ENCODE measurements at regions not wholly inside any gene's neighbourhood (a gene's known extent, or its start where the extent isn't known, plus 50 kb on each side); places are given as distances from the start of the nearest gene placed in this dataset.

DNA sequence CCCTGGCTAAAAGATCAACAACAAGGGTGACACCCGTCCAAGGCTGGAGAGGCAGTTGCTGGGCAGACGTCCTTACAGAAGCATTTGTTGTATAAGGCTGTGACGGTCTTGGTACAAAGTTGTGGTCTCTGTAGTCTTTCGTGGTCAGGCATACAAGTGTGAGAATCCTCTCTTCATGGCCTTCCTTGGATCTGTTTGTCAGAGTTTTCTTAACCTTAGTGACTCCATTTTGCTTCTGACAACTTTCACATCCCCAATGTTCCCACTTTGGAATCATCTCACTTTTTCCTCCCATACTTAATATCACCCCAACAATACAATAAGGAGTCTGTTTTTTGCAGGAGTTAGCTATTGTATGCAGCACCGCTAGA, 72.7 kb upstream of the ZCCHC2 start:
- CTCF ChIA-PET, result interaction anchor here (0.6 to 0.7 kb wide), 2 partner anchors 35 to 891 kb away, joined by 3 to 6 read pairs; no protein-coding TSS in a partner anchor
- ATAC-seq (no peak), DNase-seq (no peak)
- Mint-ChIP-seq H3K27me3 (peaks cover 4 to 10% (median 5%) of the 10 kb centered on the region in 5 donors), H3K9me3 (peaks cover 0 to 3% (median 0%) of the 10 kb centered on the region in 11 donors), H3K27ac (no peak overlapping the region), H3K36me3 (peaks cover 0 to 5% (median 0%) of the 10 kb centered on the region in 5 donors), H3K4me1 (peaks cover 0 to 18% (median 0%) of the 10 kb centered on the region in 7 donors), H3K4me3 (no peak overlapping the region)
- no peaks in the 10 kb centered on the region for H3K27me3 ChIP-seq (ENCODE audit: control insufficient read depth in 2 of 2, insufficient read depth in 2 of 2, low read length in 2 of 2)
- H3K4me3 ChIP-seq (ENCODE audit: low read length), result no peak overlapping the region
- no peak overlapping the region for H3K27ac ChIP-seq (ENCODE audit: low read depth, low read length)
- H3K4me1 ChIP-seq (ENCODE audit: control insufficient read depth in 2 of 2, insufficient read depth in 2 of 2, low read length in 2 of 2), result no peaks in the 10 kb centered on the region
- POLR2A ChIA-PET, result no interaction called here
- intact Hi-C loops (cut with micrococcal nuclease), result no loop called here
- H3K9me3 ChIP-seq (ENCODE audit: control insufficient read depth in 2 of 3, low read length in 3 of 3), result no peaks in the 10 kb centered on the region
- H3K36me3 ChIP-seq (ENCODE audit: control insufficient read depth in 2 of 3, insufficient read depth in 3 of 3, low read length in 3 of 3), result no peaks in the 10 kb centered on the region

DNA sequence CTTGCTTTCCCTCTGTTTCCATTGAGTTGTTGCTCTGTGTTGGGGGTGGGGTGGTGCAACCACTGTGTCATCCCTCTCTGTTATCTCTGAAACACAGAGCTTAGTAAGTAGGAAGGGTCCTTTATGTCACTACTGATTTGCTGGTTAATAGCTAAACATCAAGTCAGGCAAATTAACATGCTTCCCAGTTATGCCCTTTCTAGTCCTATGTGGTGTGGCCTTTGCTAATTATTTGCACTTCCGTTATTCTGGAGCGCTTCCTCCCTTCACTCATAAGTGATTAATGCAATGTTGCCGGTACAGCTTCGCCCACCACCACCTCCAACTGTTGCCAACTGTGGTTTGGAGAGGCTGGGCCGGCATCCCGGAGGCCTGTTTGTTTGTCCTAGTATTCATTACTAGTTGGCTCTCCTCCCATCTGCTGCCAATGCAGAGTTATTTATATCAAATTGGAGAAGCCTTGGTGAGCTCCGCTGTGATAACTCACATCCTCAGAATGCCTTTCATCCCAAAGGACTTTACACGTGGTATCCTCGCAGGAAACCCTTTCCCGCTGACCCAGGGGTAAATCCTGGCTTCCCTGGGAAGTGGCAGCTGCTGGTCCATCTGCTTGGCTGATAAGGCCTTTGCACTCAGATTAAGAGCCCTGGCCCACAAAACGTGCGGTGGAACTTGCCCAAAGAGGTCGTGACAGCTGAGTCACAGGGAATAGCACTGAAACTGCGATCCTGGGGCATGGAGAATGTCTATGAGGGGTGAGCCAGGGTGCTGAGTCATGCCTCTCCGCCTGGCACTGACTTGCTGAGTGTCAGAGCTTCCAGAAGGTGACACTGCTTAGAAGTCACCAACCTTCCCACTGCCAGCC, 72.0 kb upstream of the ZCCHC2 start:
- no peak overlapping the region for H3K27ac Mint-ChIP-seq
- H3K4me1 Mint-ChIP-seq, result peaks cover 0 to 15% (median 0%) of the 10 kb centered on the region in 7 donors
- DNase-seq, result no peak
- peaks cover 4 to 10% (median 6%) of the 10 kb centered on the region in 5 donors for H3K27me3 Mint-ChIP-seq
- H3K27me3 ChIP-seq (ENCODE audit: control insufficient read depth in 2 of 2, insufficient read depth in 2 of 2, low read length in 2 of 2), result no peaks in the 10 kb centered on the region
- no peak overlapping the region for H3K4me3 Mint-ChIP-seq
- no peak overlapping the region for H3K27ac ChIP-seq (ENCODE audit: low read depth, low read length)
- H3K36me3 ChIP-seq (ENCODE audit: control insufficient read depth in 2 of 3, insufficient read depth in 3 of 3, low read length in 3 of 3), result no peaks in the 10 kb centered on the region
- no peaks in the 10 kb centered on the region for H3K4me1 ChIP-seq (ENCODE audit: control insufficient read depth in 2 of 2, insufficient read depth in 2 of 2, low read length in 2 of 2)
- peaks cover 0 to 5% (median 0%) of the 10 kb centered on the region in 5 donors for H3K36me3 Mint-ChIP-seq
- peak; percentile 75 for ATAC-seq
- ChIA-PET CTCF (interaction anchor here (0.6 to 0.7 kb wide), 2 partner anchors 36 to 890 kb away, joined by 3 to 6 read pairs; no protein-coding TSS in a partner anchor), POLR2A (no interaction called here)
- no peaks in the 10 kb centered on the region for H3K9me3 ChIP-seq (ENCODE audit: control insufficient read depth in 2 of 3, low read length in 3 of 3)
- intact Hi-C loops (cut with micrococcal nuclease), result no loop called here
- H3K4me3 ChIP-seq (ENCODE audit: low read length), result no peak overlapping the region
- peaks cover 0 to 3% (median 0%) of the 10 kb centered on the region in 11 donors for H3K9me3 Mint-ChIP-seq

DNA sequence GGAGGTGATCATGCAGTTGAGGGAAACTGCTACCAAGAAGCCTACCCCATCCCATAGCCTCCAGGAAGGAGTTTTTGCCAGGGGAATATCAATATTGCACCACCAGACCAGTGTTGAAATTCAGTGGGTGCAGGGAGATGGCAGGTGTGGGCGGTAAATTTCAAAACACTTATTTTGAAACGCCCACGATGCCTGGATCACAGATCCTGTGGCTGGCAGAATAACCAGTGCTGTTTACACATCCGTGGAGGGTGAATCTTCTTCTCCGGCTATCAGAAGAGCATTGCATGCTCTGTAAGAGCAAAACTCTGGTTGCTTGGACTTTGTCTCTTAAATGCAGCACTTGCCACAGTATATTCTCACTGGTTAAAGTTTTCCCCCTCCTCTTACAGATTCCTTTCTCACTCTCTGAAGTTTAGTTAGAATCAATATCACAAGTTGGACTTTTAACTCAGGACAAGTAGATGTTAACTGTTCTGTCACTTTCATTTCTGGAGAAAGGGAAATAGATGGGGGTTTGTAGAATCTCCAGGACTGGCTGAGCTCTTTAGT, 70.5 kb upstream of the ZCCHC2 start:
- ChIA-PET POLR2A (interaction anchor here (0.5 kb wide), 1 partner anchor 136 kb away, joined by 3 read pairs; no protein-coding TSS in a partner anchor), CTCF (interaction anchor here (0.6 kb wide), 1 partner anchor 222 kb away, joined by 4 read pairs; no protein-coding TSS in a partner anchor)
- intact Hi-C loops (cut with micrococcal nuclease), result no loop called here
- DNase-seq (peak in 1 of 9 donors; percentile 38), ATAC-seq (no peak)
- H3K27ac ChIP-seq (ENCODE audit: low read depth, low read length), result no peak overlapping the region
- H3K4me3 Mint-ChIP-seq, result peak overlapping the region in 2 of 10 donors; percentile 31 to 68
- no peaks in the 10 kb centered on the region for H3K36me3 ChIP-seq (ENCODE audit: control insufficient read depth in 2 of 3, insufficient read depth in 3 of 3, low read length in 3 of 3)
- peaks cover 0 to 5% (median 0%) of the 10 kb centered on the region in 5 donors for H3K36me3 Mint-ChIP-seq
- H3K4me3 ChIP-seq (ENCODE audit: low read length), result no peak overlapping the region
- H3K9me3 Mint-ChIP-seq, result peaks cover 0 to 3% (median 0%) of the 10 kb centered on the region in 11 donors
- peaks cover 0 to 15% (median 0%) of the 10 kb centered on the region in 7 donors for H3K4me1 Mint-ChIP-seq
- H3K27me3 ChIP-seq (ENCODE audit: control insufficient read depth in 2 of 2, insufficient read depth in 2 of 2, low read length in 2 of 2), result no peaks in the 10 kb centered on the region
- H3K27me3 Mint-ChIP-seq, result peaks cover 4 to 10% (median 6%) of the 10 kb centered on the region in 5 donors
- no peaks in the 10 kb centered on the region for H3K9me3 ChIP-seq (ENCODE audit: control insufficient read depth in 2 of 3, low read length in 3 of 3)
- H3K27ac Mint-ChIP-seq, result peak overlapping the region in 1 of 9 donors; percentile 23
- no peaks in the 10 kb centered on the region for H3K4me1 ChIP-seq (ENCODE audit: control insufficient read depth in 2 of 2, insufficient read depth in 2 of 2, low read length in 2 of 2)

DNA sequence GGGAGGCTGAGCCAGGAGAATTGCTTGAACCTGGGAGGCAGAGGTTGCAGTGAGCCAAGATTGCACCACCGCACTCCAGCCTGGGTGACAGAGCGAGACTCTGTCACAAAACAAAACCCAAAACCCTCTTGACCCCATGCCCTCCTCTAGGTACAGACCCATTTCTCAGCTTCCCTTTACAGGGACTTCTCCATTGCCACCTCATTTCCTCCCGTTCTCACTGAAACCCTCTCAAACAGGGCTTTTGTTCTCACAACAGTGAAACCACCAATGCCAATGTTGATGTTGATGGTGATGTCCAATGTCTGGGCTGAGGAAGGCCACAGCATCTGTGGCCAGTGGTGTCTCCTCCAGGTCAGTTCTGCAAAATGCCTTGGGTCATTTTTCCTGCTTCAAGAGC, 69.0 kb upstream of the ZCCHC2 start:
- Mint-ChIP-seq H3K4me3 (no peak overlapping the region), H3K4me1 (peaks cover 0 to 15% (median 0%) of the 10 kb centered on the region in 7 donors), H3K27me3 (peaks cover 4 to 10% (median 6%) of the 10 kb centered on the region in 5 donors), H3K36me3 (peaks cover 0 to 5% (median 0%) of the 10 kb centered on the region in 5 donors), H3K27ac (peak overlapping the region in 1 of 9 donors; percentile 82), H3K9me3 (peaks cover 0 to 3% (median 0%) of the 10 kb centered on the region in 11 donors)
- ChIA-PET POLR2A (no interaction called here), CTCF (no interaction called here)
- H3K27ac ChIP-seq (ENCODE audit: low read depth, low read length), result no peak overlapping the region
- no peaks in the 10 kb centered on the region for H3K36me3 ChIP-seq (ENCODE audit: control insufficient read depth in 2 of 3, insufficient read depth in 3 of 3, low read length in 3 of 3)
- peak; percentile 56 for ATAC-seq
- no peak overlapping the region for H3K4me3 ChIP-seq (ENCODE audit: low read length)
- intact Hi-C loops (cut with micrococcal nuclease), result no loop called here
- no peaks in the 10 kb centered on the region for H3K4me1 ChIP-seq (ENCODE audit: control insufficient read depth in 2 of 2, insufficient read depth in 2 of 2, low read length in 2 of 2)
- H3K27me3 ChIP-seq (ENCODE audit: control insufficient read depth in 2 of 2, insufficient read depth in 2 of 2, low read length in 2 of 2), result no peaks in the 10 kb centered on the region
- no peak for DNase-seq
- H3K9me3 ChIP-seq (ENCODE audit: control insufficient read depth in 2 of 3, low read length in 3 of 3), result no peaks in the 10 kb centered on the region

DNA sequence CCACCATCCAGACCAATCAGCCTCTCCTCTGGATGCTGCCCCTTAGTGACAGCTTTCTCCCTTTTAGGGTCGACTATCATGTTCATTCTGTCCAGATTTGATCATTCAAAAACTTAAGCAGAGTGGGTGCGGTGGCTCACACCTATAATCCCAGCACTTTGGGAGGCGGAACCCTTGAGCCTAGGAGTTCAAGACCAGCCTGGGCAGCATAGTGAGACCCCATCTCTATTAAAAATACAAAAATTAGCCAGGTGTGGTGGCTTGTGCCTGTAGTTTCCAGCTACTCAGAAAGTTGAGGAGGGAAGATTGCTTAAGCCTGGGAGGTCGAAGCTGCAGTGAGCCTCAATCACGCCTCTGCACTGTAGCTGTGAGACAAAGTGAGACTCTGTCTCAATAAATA, 68.3 kb upstream of the ZCCHC2 start:
- H3K4me3 ChIP-seq (ENCODE audit: low read length), result no peak overlapping the region
- no peak overlapping the region for H3K27ac ChIP-seq (ENCODE audit: low read depth, low read length)
- peaks cover 0 to 3% (median 0%) of the 10 kb centered on the region in 5 donors for H3K36me3 Mint-ChIP-seq
- no peaks in the 10 kb centered on the region for H3K4me1 ChIP-seq (ENCODE audit: control insufficient read depth in 2 of 2, insufficient read depth in 2 of 2, low read length in 2 of 2)
- peaks cover 0 to 3% (median 0%) of the 10 kb centered on the region in 11 donors for H3K9me3 Mint-ChIP-seq
- no peaks in the 10 kb centered on the region for H3K27me3 ChIP-seq (ENCODE audit: control insufficient read depth in 2 of 2, insufficient read depth in 2 of 2, low read length in 2 of 2)
- ChIA-PET CTCF (interaction anchor here (0.6 kb wide), 1 partner anchor 526 kb away, joined by 3 read pairs; no protein-coding TSS in a partner anchor), POLR2A (no interaction called here)
- DNase-seq (no peak), ATAC-seq (no peak)
- H3K36me3 ChIP-seq (ENCODE audit: control insufficient read depth in 2 of 3, insufficient read depth in 3 of 3, low read length in 3 of 3), result no peaks in the 10 kb centered on the region
- H3K27ac Mint-ChIP-seq, result no peak overlapping the region
- peaks cover 0 to 15% (median 0%) of the 10 kb centered on the region in 7 donors for H3K4me1 Mint-ChIP-seq
- no peaks in the 10 kb centered on the region for H3K9me3 ChIP-seq (ENCODE audit: control insufficient read depth in 2 of 3, low read length in 3 of 3)
- no peak overlapping the region for H3K4me3 Mint-ChIP-seq
- intact Hi-C loops (cut with micrococcal nuclease), result no loop called here
- H3K27me3 Mint-ChIP-seq, result peaks cover 4 to 10% (median 6%) of the 10 kb centered on the region in 5 donors

DNA sequence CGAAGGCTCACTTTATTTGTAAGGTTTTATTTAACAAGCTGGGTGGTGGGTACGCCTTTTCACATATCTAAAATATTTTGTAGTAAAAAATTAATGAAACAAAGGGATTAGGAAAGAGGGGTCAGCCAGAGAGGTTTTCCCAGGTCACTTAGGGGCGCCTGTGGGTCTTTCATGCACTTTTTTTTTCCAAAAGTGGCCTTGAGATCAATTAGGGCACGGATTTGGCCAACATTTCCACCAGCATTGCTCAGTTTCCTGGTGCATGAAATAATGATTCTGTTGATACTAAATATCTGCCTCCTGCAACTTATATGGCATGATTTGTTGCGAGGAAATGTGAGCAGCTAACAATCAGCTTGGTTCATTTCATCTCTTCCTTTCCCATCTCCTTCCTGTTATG, 67.6 kb upstream of the ZCCHC2 start:
- Mint-ChIP-seq H3K9me3 (no peaks in the 10 kb centered on the region), H3K36me3 (no peaks in the 10 kb centered on the region), H3K27me3 (peaks cover 4 to 10% (median 6%) of the 10 kb centered on the region in 5 donors), H3K27ac (no peak overlapping the region), H3K4me3 (no peak overlapping the region), H3K4me1 (peaks cover 0 to 14% (median 0%) of the 10 kb centered on the region in 7 donors)
- no peaks in the 10 kb centered on the region for H3K9me3 ChIP-seq (ENCODE audit: control insufficient read depth in 2 of 3, low read length in 3 of 3)
- H3K4me3 ChIP-seq (ENCODE audit: low read length), result no peak overlapping the region
- no peaks in the 10 kb centered on the region for H3K27me3 ChIP-seq (ENCODE audit: control insufficient read depth in 2 of 2, insufficient read depth in 2 of 2, low read length in 2 of 2)
- no peaks in the 10 kb centered on the region for H3K4me1 ChIP-seq (ENCODE audit: control insufficient read depth in 2 of 2, insufficient read depth in 2 of 2, low read length in 2 of 2)
- intact Hi-C loops (cut with micrococcal nuclease), result no loop called here
- POLR2A ChIA-PET, result no interaction called here
- DNase-seq (no peak), ATAC-seq (no peak)
- CTCF ChIA-PET, result interaction anchor here (0.6 to 1.0 kb wide), 2 partner anchors 29 to 525 kb away, joined by 3 to 5 read pairs; no protein-coding TSS in a partner anchor
- no peak overlapping the region for H3K27ac ChIP-seq (ENCODE audit: low read depth, low read length)
- no peaks in the 10 kb centered on the region for H3K36me3 ChIP-seq (ENCODE audit: control insufficient read depth in 2 of 3, insufficient read depth in 3 of 3, low read length in 3 of 3)
